Motor neuron (in vitro differentiated cells): ENCODE measurements at regions not wholly inside any gene's neighbourhood (a gene's known extent, or its start where the extent isn't known, plus 50 kb on each side); places are given as distances from the start of the nearest gene placed in this dataset.
"Not testable (repeated sequence)": the region's sequence is repeated elsewhere in the genome, so short reads cannot be mapped to it uniquely, and the experiment has no call there.

Source experiments
- ATAC-seq, 8 experiments: fragments of 200-7000 bp; cut with Tn5 transposase; replicated peaks in 6 of 8; 2 replicates each; pipeline ENCODE4 v1.8.0; 2021; ENCODE audit warnings: mild to moderate bottlenecking in 8 of 8, moderate library complexity in 8 of 8
- H3K27ac ChIP-seq, 2 donors: fragments of 250-450 bp; sonication (Bioruptor Pico); 2 replicates each; pipeline ENCODE4 v1.9.0; 2021; ENCODE audit warnings: antibody characterized with exemption in 2 of 2, mild to moderate bottlenecking in 2 of 2, moderate library complexity in 1 of 2
- H3K4me1 ChIP-seq, 2 donors: fragments of 250-450 bp; sonication (Bioruptor Pico); replicated peaks in 1 of 2; 2 replicates each; pipeline ENCODE4 v1.6.1; 2021; ENCODE audit warnings: antibody characterized with exemption in 2 of 2, mild to moderate bottlenecking in 2 of 2, moderate library complexity in 1 of 2
- H3K4me3 ChIP-seq, 5 donors: fragments of 250-450 bp; sonication (Bioruptor Pico); 2 replicates each; pipeline ENCODE4 v1.9.0; 2021; ENCODE audit warnings: antibody characterized with exemption in 5 of 5, mild to moderate bottlenecking in 5 of 5, moderate library complexity in 4 of 5
- WGBS, 10 experiments: fragments of 450-650 bp; shearing (Covaris generic); methylation state at CpG; one replicate each; pipeline ENCODE4 v1.0.0; 2022; 5-methylcytosine and 5-hydroxymethylcytosine counted together
- in situ Hi-C, 9 experiments: fragments of 400-800 bp; cut with MboI; loops; one replicate each; pipeline ENCODE4 v1.15.0; 2021; ENCODE audit warnings: low sequenced_read_pairs in 9 of 9, low pct_unique_long_range_greater_than_20kb in 2 of 9; ENCODE audit not compliant: unreplicated experiment in 9 of 9

GRCh38 chr16:7804635-7805195, 472.1 kb downstream of the RBFOX1 start:
- WGBS, 10 experiments, result 20 to 92% (median 55%) methylated on average over 1 to 10 of the region's 10 CpGs; no CpG with 5 or more reads in 2 of the 10 experiments
- peak overlapping the region in 1 of 2 donors; percentile 36 for H3K27ac ChIP-seq
- no peak for ATAC-seq
- H3K4me1 ChIP-seq, result peaks cover 0 to 18% of the 10 kb centered on the region in 2 donors
- in situ Hi-C loops, result no loop called here
- no peak overlapping the region for H3K4me3 ChIP-seq

GRCh38 chr16:7792346-7792745, 459.7 kb downstream of the RBFOX1 start:
- no peak overlapping the region for H3K27ac ChIP-seq
- 22 to 100% (median 75%) methylated on average over 2 to 4 of the region's 4 CpGs; no CpG with 5 or more reads in 2 of the 10 experiments for WGBS, 10 experiments
- in situ Hi-C loops, result no loop called here
- H3K4me1 ChIP-seq, result peaks cover 0 to 9% of the 10 kb centered on the region in 2 donors
- no peak overlapping the region for H3K4me3 ChIP-seq
- no peak for ATAC-seq

- no peak overlapping the region for H3K4me3 ChIP-seq
- in situ Hi-C loops, result no loop called here
- H3K27ac ChIP-seq, result no peak overlapping the region
- H3K4me1 ChIP-seq, result peaks cover 0 to 21% of the 10 kb centered on the region in 2 donors
- 25 to 100% (median 61%) methylated on average over 1 to 10 of the region's 10 CpGs; no CpG with 5 or more reads in 2 of the 10 experiments for WGBS, 10 experiments
- peak in 2 of 8 experiments; percentile 52 to 62 for ATAC-seq
These were observed 458.5 kb downstream of the RBFOX1 start for GRCh38 chr16:7791028-7791590.

- no peak for ATAC-seq
- H3K4me3 ChIP-seq, result no peak overlapping the region
- in situ Hi-C loops, result no loop called here
- H3K27ac ChIP-seq, result no peak overlapping the region
- WGBS, 10 experiments, result 0 to 88% (median 13%) methylated on average over 1 of the region's 1 CpG; no CpG with 5 or more reads in 1 of the 10 experiments
- H3K4me1 ChIP-seq, result peaks cover 0 to 12% of the 10 kb centered on the region in 2 donors
These were observed 442.4 kb downstream of the RBFOX1 start for GRCh38 chr16:7775072-7775488.

GRCh38 chr16:7772722-7773121, 440.1 kb downstream of the RBFOX1 start:
- no peak overlapping the region for H3K27ac ChIP-seq
- in situ Hi-C loops, result no loop called here
- no peak for ATAC-seq
- peaks cover 0 to 12% of the 10 kb centered on the region in 2 donors for H3K4me1 ChIP-seq
- H3K4me3 ChIP-seq, result no peak overlapping the region
- 0 to 90% (median 65%) methylated on average over 2 to 8 of the region's 8 CpGs; no CpG with 5 or more reads in 1 of the 10 experiments for WGBS, 10 experiments

GRCh38 chr16:7769091-7769490, 436.4 kb downstream of the RBFOX1 start:
- H3K4me3 ChIP-seq, H3K27ac ChIP-seq, in situ Hi-C loops, ATAC-seq: not testable (repeated sequence)
- H3K4me1 ChIP-seq, result peaks cover 0 to 23% of the 10 kb centered on the region in 2 donors
- WGBS, 10 experiments, result 26 to 100% (median 59%) methylated on average over 2 to 5 of the region's 6 CpGs; no CpG with 5 or more reads in 3 of the 10 experiments

GRCh38 chr16:7765079-7765550, 432.5 kb downstream of the RBFOX1 start:
- H3K27ac ChIP-seq, result no peak overlapping the region
- no peak for ATAC-seq

GRCh38 chr16:7763111-7763510, 430.5 kb downstream of the RBFOX1 start:
- Histone ChIP-seq H3K4me3 (no peak overlapping the region), H3K4me1 (peaks cover 0 to 15% of the 10 kb centered on the region in 2 donors), H3K27ac (no peak overlapping the region)
- in situ Hi-C loops, result no loop called here
- ATAC-seq, result peak in 3 of 8 experiments; percentile 29 to 42 (median 35)
- 7 to 90% (median 39%) methylated on average over 2 to 7 of the region's 8 CpGs; no CpG with 5 or more reads in 1 of the 10 experiments for WGBS, 10 experiments

More at GRCh38 chr16:7765079-7765550, 432.5 kb downstream of the RBFOX1 start:
- in situ Hi-C loops, result no loop called here
- Histone ChIP-seq H3K4me1 (peaks cover 0 to 15% of the 10 kb centered on the region in 2 donors), H3K4me3 (no peak overlapping the region)
- 0 to 50% (median 3%) methylated on average over 1 to 3 of the region's 3 CpGs for WGBS, 10 experiments
